Epithelial cell of esophagus (primary cell): ENCODE measurements at regions not wholly inside any gene's neighbourhood (a gene's known extent, or its start where the extent isn't known, plus 50 kb on each side); places are given as distances from the start of the nearest gene placed in this dataset.

Source experiments
- DNase-seq: peaks from one replicate; pipeline ENCODE4 v3.0.0; 2010; ENCODE audit warnings: low read depth
- H3K4me3 ChIP-seq: 2 replicates; pipeline ENCODE4 v1.5.1; 2011; ENCODE audit warnings: mild to moderate bottlenecking, low read length, control low read depth
- TF ChIP-seq, protein P1 (sequence below): IDR thresholded peaks from 2 replicates; pipeline ENCODE4 v1.5.1; 2011; ENCODE audit warnings: low read depth, mild to moderate bottlenecking, low read length, control low read depth, inconsistent platforms; ENCODE audit not compliant: insufficient read depth; ENCODE audit errors: missing control alignments

DNA sequence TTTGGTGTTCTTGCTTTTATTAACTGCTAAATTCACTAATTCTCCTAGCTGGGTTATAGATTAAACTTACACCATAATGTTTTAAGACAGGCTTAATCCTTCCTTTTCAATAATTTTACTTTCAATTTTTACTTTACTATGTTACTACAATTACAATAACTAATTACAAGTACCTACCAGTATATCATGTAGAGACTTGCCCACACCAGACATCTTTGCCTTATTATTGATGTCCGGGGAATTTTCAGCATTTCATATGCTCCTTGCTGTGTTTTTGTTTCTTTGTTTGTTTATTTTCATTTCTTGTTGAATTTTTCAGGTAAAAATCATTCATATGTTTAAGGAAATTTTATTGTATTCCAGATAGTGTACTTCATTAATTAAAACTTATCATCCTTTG lies 473.2 kb downstream of the NLGN4Y start:
- TF ChIP-seq, protein P1, sequence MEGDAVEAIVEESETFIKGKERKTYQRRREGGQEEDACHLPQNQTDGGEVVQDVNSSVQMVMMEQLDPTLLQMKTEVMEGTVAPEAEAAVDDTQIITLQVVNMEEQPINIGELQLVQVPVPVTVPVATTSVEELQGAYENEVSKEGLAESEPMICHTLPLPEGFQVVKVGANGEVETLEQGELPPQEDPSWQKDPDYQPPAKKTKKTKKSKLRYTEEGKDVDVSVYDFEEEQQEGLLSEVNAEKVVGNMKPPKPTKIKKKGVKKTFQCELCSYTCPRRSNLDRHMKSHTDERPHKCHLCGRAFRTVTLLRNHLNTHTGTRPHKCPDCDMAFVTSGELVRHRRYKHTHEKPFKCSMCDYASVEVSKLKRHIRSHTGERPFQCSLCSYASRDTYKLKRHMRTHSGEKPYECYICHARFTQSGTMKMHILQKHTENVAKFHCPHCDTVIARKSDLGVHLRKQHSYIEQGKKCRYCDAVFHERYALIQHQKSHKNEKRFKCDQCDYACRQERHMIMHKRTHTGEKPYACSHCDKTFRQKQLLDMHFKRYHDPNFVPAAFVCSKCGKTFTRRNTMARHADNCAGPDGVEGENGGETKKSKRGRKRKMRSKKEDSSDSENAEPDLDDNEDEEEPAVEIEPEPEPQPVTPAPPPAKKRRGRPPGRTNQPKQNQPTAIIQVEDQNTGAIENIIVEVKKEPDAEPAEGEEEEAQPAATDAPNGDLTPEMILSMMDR: no peak
- no peak overlapping the region for H3K4me3 ChIP-seq
- peak; percentile 58 for DNase-seq

DNA sequence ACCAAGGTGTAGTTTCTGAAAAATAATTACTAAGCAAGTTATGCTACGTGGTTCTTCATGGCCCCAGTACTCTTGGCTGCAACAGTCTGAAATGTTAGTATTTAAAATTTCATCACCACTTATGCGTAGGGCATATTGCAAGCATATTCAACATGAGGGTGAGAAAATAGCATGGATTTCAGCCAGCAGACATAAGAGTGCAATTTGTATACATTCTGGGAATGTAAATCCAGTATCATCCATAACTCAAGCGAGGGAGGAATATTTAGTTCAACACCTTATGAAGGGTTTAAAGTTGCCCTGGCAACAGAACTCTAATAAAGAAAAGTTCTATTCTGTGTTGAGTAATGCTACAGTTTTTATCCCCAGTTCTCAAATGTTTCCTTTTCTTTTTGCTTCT lies 475.7 kb downstream of the NLGN4Y start:
- TF ChIP-seq, protein P1: no peak
- DNase-seq: no peak
- no peak overlapping the region for H3K4me3 ChIP-seq
